PC-3 (cell line): ENCODE measurements at regions not wholly inside any gene's neighbourhood (a gene's known extent, or its start where the extent isn't known, plus 50 kb on each side); places are given as distances from the start of the nearest gene placed in this dataset.
"Not testable (repeated sequence)": the region's sequence is repeated elsewhere in the genome, so short reads cannot be mapped to it uniquely, and the experiment has no call there.

Experiments used
- EZH2phosphoT487 ChIP-seq: fragments of 300-600 bp; sonication (generic); IDR thresholded peaks from 2 replicates; pipeline ENCODE4 v1.6.1; 2018; ENCODE audit warnings: mild to moderate bottlenecking, antibody characterized with exemption, low read length, borderline replicate concordance
- TF ChIP-seq, protein P1 (sequence below): fragments of 300-600 bp; sonication (generic); conservative IDR thresholded peaks from 2 replicates; pipeline ENCODE4 v1.5.1; 2017; ENCODE audit warnings: antibody characterized with exemption, low read depth, mild to moderate bottlenecking, low read length

GRCh38 chr9:85808329-85808728 is 66.6 kb upstream of the AGTPBP1 start:
- TF ChIP-seq EZH2phosphoT487: not testable (repeated sequence)
- TF ChIP-seq, protein P1, sequence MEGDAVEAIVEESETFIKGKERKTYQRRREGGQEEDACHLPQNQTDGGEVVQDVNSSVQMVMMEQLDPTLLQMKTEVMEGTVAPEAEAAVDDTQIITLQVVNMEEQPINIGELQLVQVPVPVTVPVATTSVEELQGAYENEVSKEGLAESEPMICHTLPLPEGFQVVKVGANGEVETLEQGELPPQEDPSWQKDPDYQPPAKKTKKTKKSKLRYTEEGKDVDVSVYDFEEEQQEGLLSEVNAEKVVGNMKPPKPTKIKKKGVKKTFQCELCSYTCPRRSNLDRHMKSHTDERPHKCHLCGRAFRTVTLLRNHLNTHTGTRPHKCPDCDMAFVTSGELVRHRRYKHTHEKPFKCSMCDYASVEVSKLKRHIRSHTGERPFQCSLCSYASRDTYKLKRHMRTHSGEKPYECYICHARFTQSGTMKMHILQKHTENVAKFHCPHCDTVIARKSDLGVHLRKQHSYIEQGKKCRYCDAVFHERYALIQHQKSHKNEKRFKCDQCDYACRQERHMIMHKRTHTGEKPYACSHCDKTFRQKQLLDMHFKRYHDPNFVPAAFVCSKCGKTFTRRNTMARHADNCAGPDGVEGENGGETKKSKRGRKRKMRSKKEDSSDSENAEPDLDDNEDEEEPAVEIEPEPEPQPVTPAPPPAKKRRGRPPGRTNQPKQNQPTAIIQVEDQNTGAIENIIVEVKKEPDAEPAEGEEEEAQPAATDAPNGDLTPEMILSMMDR: not testable (repeated sequence)
